HEK293T (cell line): ENCODE measurements at regions not wholly inside any gene's neighbourhood (a gene's known extent, or its start where the extent isn't known, plus 50 kb on each side); places are given as distances from the start of the nearest gene placed in this dataset.

ENCODE experiments used
- CTBP1 ChIP-seq: fragments of 450-650 bp; IDR thresholded peaks from 2 replicates; pipeline ENCODE4 v1.6.1; 2016; ENCODE audit warnings: borderline replicate concordance
- FOXA1 ChIP-seq: fragments of 450-650 bp; IDR thresholded peaks from 2 replicates; pipeline ENCODE4 v1.6.1; 2016; ENCODE audit warnings: mild to moderate bottlenecking
- FOXK2 ChIP-seq: fragments of 450-650 bp; IDR thresholded peaks from 2 replicates; pipeline ENCODE4 v1.6.1; 2016; ENCODE audit warnings: mild to moderate bottlenecking
- LEF1 ChIP-seq: fragments of 450-650 bp; IDR thresholded peaks from 2 replicates; pipeline ENCODE4 v1.6.1; 2017; ENCODE audit warnings: mild to moderate bottlenecking, borderline replicate concordance
- PKNOX1 ChIP-seq: fragments of 450-650 bp; IDR thresholded peaks from 2 replicates; pipeline ENCODE4 v1.6.1; 2016
- SP1 ChIP-seq: fragments of 450-650 bp; IDR thresholded peaks from 2 replicates; pipeline ENCODE4 v1.6.1; 2017
- SUZ12 ChIP-seq: fragments of 450-650 bp; IDR thresholded peaks from 2 replicates; pipeline ENCODE4 v1.6.1; 2016; ENCODE audit warnings: mild to moderate bottlenecking
- TARDBP ChIP-seq: fragments of 450-650 bp; IDR thresholded peaks from 2 replicates; pipeline ENCODE4 v1.6.1; 2016

GRCh38 chr16:59214455-59214854, 480.3 kb upstream of the GOT2 start:
- no peak for TF ChIP-seq FOXK2
- no peak for TF ChIP-seq FOXA1
- TF ChIP-seq LEF1: no peak
- TF ChIP-seq CTBP1: no peak
- no peak for TF ChIP-seq SP1
- no peak for TF ChIP-seq PKNOX1
- no peak for TF ChIP-seq TARDBP
- no peak for TF ChIP-seq SUZ12
